Right atrium auricular region (tissue), 2 donors: ENCODE measurements at regions not wholly inside any gene's neighbourhood (a gene's known extent, or its start where the extent isn't known, plus 50 kb on each side); places are given as distances from the start of the nearest gene placed in this dataset.

Source experiments
- DNase-seq: peaks from one replicate; pipeline ENCODE4 v3.0.0-alpha.2; 2019; ENCODE audit warnings: low spot score
- H3K27ac ChIP-seq, 2 donors: fragments of 200-600 bp; sonication (generic); 1 replicate in 1 of 2; 2 replicates in 1 of 2; pipeline ENCODE4 v1.5.1; 2016 to 2019
- H3K27me3 ChIP-seq, 2 donors: fragments of 200-600 bp; sonication (generic); one replicate each; pipeline versions ENCODE4 v1.5.1 to v1.6.0; 2017 to 2019
- H3K36me3 ChIP-seq: fragments of 200-600 bp; sonication (generic); one replicate; pipeline ENCODE4 v1.5.1; 2016
- H3K4me1 ChIP-seq, 2 donors: fragments of 200-600 bp; sonication (generic); one replicate each; pipeline versions ENCODE4 v1.5.1 to v1.6.0; 2017 to 2019
- H3K4me3 ChIP-seq, 2 donors: fragments of 200-600 bp; sonication (generic); 1 replicate in 1 of 2; 2 replicates in 1 of 2; pipeline ENCODE4 v1.5.1; 2017 to 2019; ENCODE audit warnings: mild to moderate bottlenecking in 1 of 2, moderate library complexity in 1 of 2
- H3K9me3 ChIP-seq, 2 donors: fragments of 200-600 bp; sonication (generic); one replicate each; pipeline ENCODE4 v1.5.1; 2019
- CTCF ChIP-seq, 2 donors: fragments of 200-600 bp; sonication (generic); IDR thresholded peaks; one replicate each; pipeline ENCODE4 v1.5.1; 2019; ENCODE audit warnings: antibody characterized with exemption in 2 of 2

- no peak for TF ChIP-seq CTCF (IDR thresholded peaks at IDR 0.05)
- no peak overlapping the region for H3K27ac ChIP-seq
- H3K4me3 ChIP-seq, result no peak overlapping the region
- peaks cover 0 to 27% of the 10 kb centered on the region in 2 donors for H3K4me1 ChIP-seq
- H3K27me3 ChIP-seq, result no peaks in the 10 kb centered on the region
- H3K36me3 ChIP-seq, result no peaks in the 10 kb centered on the region
- no peak for DNase-seq
- H3K9me3 ChIP-seq, result no peaks in the 10 kb centered on the region
Observed at GRCh38 chr2:217415316-217415715, 555.5 kb upstream of the TNP1 start.

GRCh38 chr2:217414429-217414828 is 554.6 kb upstream of the TNP1 start:
- H3K4me1 ChIP-seq, result peaks cover 0 to 32% of the 10 kb centered on the region in 2 donors
- no peak overlapping the region for H3K27ac ChIP-seq
- no peak overlapping the region for H3K4me3 ChIP-seq
- DNase-seq, result no peak
- no peak for TF ChIP-seq CTCF (IDR thresholded peaks at IDR 0.05)
- H3K36me3 ChIP-seq, result no peaks in the 10 kb centered on the region
- H3K9me3 ChIP-seq, result no peaks in the 10 kb centered on the region
- H3K27me3 ChIP-seq, result no peaks in the 10 kb centered on the region

DNA sequence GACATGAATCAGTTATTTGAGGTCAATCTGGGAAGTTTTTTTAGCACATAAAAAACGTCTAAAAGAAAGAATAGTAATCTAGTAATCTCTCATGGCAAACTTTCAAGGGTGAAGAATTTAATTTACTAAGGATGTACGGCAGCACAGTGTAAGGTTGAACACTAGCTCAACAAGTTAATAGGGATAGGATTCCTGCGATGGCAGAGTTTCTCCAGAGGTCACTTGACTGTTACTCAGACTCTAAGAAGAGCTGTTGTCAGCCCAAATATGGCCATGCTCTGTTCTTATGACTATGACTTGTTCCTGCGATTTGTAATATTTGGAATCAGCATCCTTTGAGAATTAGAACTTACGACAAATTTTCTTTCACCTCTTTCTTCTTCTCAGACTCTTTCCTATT is 553.3 kb upstream of the TNP1 start:
- Histone ChIP-seq H3K27ac (peak overlapping the region; percentile 23 to 61), H3K36me3 (no peaks in the 10 kb centered on the region), H3K9me3 (no peaks in the 10 kb centered on the region), H3K27me3 (no peaks in the 10 kb centered on the region), H3K4me1 (peaks cover 0 to 32% of the 10 kb centered on the region in 2 donors), H3K4me3 (no peak overlapping the region)
- no peak for TF ChIP-seq CTCF (IDR thresholded peaks at IDR 0.05)
- DNase-seq, result no peak

- DNase-seq, result no peak
- peak overlapping the region; percentile 23 to 61 for H3K27ac ChIP-seq
- no peak for TF ChIP-seq CTCF (IDR thresholded peaks at IDR 0.05)
- H3K4me3 ChIP-seq, result no peak overlapping the region
- no peaks in the 10 kb centered on the region for H3K27me3 ChIP-seq
- no peaks in the 10 kb centered on the region for H3K36me3 ChIP-seq
- no peaks in the 10 kb centered on the region for H3K9me3 ChIP-seq
- H3K4me1 ChIP-seq, result peaks cover 0 to 32% of the 10 kb centered on the region in 2 donors
Observed at GRCh38 chr2:217412721-217413120, 552.9 kb upstream of the TNP1 start.

GRCh38 chr2:217412277-217412676 is 552.4 kb upstream of the TNP1 start:
- H3K9me3 ChIP-seq, result no peaks in the 10 kb centered on the region
- peak overlapping the region; percentile 23 to 61 for H3K27ac ChIP-seq
- no peaks in the 10 kb centered on the region for H3K27me3 ChIP-seq
- peaks cover 0 to 32% of the 10 kb centered on the region in 2 donors for H3K4me1 ChIP-seq
- H3K4me3 ChIP-seq, result no peak overlapping the region
- TF ChIP-seq CTCF (IDR thresholded peaks at IDR 0.05), result no peak
- no peaks in the 10 kb centered on the region for H3K36me3 ChIP-seq
- DNase-seq, result no peak

GRCh38 chr2:217410681-217410960 is 550.8 kb upstream of the TNP1 start:
- Histone ChIP-seq H3K4me1 (peaks cover 0 to 32% of the 10 kb centered on the region in 2 donors), H3K9me3 (no peaks in the 10 kb centered on the region), H3K27ac (no peak overlapping the region), H3K27me3 (no peaks in the 10 kb centered on the region), H3K4me3 (no peak overlapping the region), H3K36me3 (no peaks in the 10 kb centered on the region)
- no peak for TF ChIP-seq CTCF (IDR thresholded peaks at IDR 0.05)
- DNase-seq, result no peak
